WERI-Rb-1 (cell line): ENCODE measurements at regions not wholly inside any gene's neighbourhood (a gene's known extent, or its start where the extent isn't known, plus 50 kb on each side); places are given as distances from the start of the nearest gene placed in this dataset.

ENCODE experiments used
- DNase-seq: peaks from one replicate; pipeline ENCODE4 v3.0.0-alpha.2; 2020
- H3K27ac ChIP-seq: fragments of 250-450 bp; sonication (Bioruptor Pico); 2 replicates; pipeline ENCODE4 v1.5.1; 2020; ENCODE audit warnings: mild to moderate bottlenecking, moderate library complexity
- H3K27me3 ChIP-seq: fragments of 250-450 bp; sonication (Bioruptor Pico); 2 replicates; pipeline ENCODE4 v1.5.1; 2021; ENCODE audit warnings: mild to moderate bottlenecking, low read depth, moderate library complexity; ENCODE audit not compliant: insufficient read depth, severe bottlenecking
- H3K36me3 ChIP-seq: fragments of 250-450 bp; sonication (Bioruptor Pico); 2 replicates; pipeline ENCODE4 v1.5.1; 2020; ENCODE audit warnings: mild to moderate bottlenecking, moderate library complexity
- H3K4me3 ChIP-seq: 2 replicates; pipeline ENCODE4 v1.5.1; 2011; ENCODE audit warnings: low read depth, mild to moderate bottlenecking, control low read depth, low read length
- H3K9me3 ChIP-seq: fragments of 250-450 bp; sonication (Bioruptor Pico); 2 replicates; pipeline ENCODE4 v1.5.1; 2021; ENCODE audit warnings: mild to moderate bottlenecking, moderate library complexity; ENCODE audit not compliant: severe bottlenecking
- CTCF ChIP-seq: IDR thresholded peaks from 2 replicates; pipeline ENCODE4 v1.5.1; 2011; ENCODE audit warnings: low read depth, mild to moderate bottlenecking, control low read depth, inconsistent platforms, low read length

DNA sequence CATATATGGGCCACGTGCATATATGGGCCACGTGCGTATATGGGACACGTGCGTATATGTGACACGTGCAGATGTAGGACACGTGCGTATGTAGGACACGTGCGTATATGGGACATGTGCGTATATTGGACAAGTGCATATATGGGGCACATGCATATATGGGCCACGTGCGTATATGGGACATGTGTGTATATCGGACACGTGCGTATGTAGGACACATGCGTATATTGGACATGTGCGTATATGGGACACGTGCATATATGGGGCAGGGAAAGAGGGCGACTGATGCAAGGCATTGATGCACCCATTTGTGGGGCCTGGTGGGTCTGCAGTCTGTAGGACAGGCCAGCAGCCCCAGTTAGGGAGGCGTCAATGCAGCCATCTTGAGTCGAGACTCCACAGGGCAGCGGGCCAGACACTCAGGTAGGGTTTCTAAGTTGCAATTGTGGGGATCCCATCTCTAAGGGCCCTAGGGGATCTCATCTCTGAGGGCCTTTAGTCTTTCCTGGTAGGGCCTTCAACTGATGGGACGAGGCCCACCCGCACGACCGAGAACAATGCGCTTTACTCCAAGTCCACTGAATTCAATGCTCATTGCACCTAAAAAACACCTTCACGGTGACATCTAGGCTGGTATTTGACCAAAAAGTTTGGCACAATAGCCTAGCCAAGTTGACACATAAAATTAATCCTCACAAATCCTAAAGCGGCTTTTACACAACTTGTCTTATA lies 92.3 kb upstream of the ZNF516 start:
- TF ChIP-seq CTCF, result no peak
- no peak for DNase-seq

GRCh38 chr18:76584414-76585310 lies 89.6 kb upstream of the ZNF516 start:
- no peaks in the 10 kb centered on the region for H3K36me3 ChIP-seq
- TF ChIP-seq CTCF, result no peak
- H3K9me3 ChIP-seq, result no peaks in the 10 kb centered on the region
- no peak overlapping the region for H3K27ac ChIP-seq
- no peaks in the 10 kb centered on the region for H3K27me3 ChIP-seq
- DNase-seq, result no peak
- no peak overlapping the region for H3K4me3 ChIP-seq

More for the DNA sequence above, 92.3 kb upstream of the ZNF516 start:
- no peaks in the 10 kb centered on the region for H3K36me3 ChIP-seq
- H3K27me3 ChIP-seq, result no peaks in the 10 kb centered on the region
- H3K27ac ChIP-seq, result no peak overlapping the region
- no peak overlapping the region for H3K4me3 ChIP-seq
- H3K9me3 ChIP-seq, result no peaks in the 10 kb centered on the region

GRCh38 chr18:76581261-76581660 lies 86.2 kb upstream of the ZNF516 start:
- H3K27me3 ChIP-seq, result no peaks in the 10 kb centered on the region
- TF ChIP-seq CTCF, result no peak
- DNase-seq, result no peak
- no peaks in the 10 kb centered on the region for H3K36me3 ChIP-seq
- no peak overlapping the region for H3K27ac ChIP-seq
- no peak overlapping the region for H3K4me3 ChIP-seq
- H3K9me3 ChIP-seq, result no peaks in the 10 kb centered on the region

DNA sequence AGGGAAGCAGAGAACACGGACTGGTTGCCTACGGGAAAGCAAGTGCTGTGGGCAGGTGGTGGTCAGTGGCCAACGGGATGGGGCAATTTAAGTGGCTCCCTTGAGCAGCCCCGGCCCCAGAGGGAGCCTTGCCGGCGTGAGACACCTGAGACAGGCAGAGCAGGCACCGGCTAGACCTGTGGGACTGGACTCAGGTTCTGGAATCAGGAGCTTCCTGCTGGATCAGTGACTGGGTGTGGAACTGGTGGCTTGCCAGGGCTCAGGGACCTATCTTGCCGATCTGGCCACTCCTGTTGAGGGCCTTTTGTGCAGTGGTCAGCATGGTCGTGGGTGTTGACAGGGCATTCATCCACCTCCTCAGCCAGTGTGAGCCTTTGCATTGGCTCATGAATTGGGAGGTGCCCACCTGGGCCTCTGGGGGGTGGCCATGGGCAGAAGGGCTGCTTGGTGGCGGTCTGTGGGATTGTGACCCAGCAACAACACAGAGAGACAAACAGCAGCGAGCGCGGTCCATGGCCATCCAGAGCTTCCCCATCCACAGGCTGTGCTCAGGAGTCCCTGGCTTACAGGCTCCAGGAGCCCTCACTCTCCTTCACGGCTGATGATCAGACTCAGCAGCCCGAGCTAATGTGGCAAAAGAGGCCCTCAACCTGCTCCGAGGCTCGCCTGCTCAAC lies 85.4 kb upstream of the ZNF516 start:
- no peak for TF ChIP-seq CTCF
- Histone ChIP-seq H3K27ac (no peak overlapping the region), H3K27me3 (no peaks in the 10 kb centered on the region), H3K36me3 (no peaks in the 10 kb centered on the region), H3K9me3 (no peaks in the 10 kb centered on the region), H3K4me3 (no peak overlapping the region)
- DNase-seq, result no peak

DNA sequence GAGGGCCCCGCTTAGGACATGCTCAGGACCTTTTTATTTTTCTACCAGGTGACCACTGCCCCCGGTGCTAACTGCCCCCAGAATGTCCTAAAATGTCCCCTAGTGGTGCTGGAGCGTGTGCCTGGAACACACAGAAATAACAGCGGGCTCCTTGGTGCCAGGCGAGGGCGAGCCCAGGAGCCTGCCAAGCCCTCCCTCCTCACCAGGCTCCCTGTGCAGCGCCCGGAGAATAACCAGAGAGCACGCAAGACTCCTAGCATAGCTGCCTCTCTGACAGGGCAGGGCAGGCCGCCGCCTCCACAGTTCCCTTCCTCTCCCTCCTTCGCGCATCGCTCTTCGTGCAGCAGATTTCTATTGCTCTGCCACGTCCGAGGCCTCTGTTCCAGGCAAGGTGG lies 84.3 kb upstream of the ZNF516 start:
- no peaks in the 10 kb centered on the region for H3K27me3 ChIP-seq

More for the DNA sequence above, 84.3 kb upstream of the ZNF516 start:
- H3K27ac ChIP-seq, result no peak overlapping the region
- no peaks in the 10 kb centered on the region for H3K36me3 ChIP-seq
- DNase-seq, result no peak
- no peaks in the 10 kb centered on the region for H3K9me3 ChIP-seq
- no peak overlapping the region for H3K4me3 ChIP-seq
- TF ChIP-seq CTCF, result no peak
